ENCODE measurements at regions not wholly inside any gene's neighbourhood (a gene's known extent, or its start where the extent isn't known, plus 50 kb on each side); places are given as distances from the start of the nearest gene placed in this dataset.
"Not testable (repeated sequence)": the region's sequence is repeated elsewhere in the genome, so short reads cannot be mapped to it uniquely, and the experiment has no call there.

DNA sequence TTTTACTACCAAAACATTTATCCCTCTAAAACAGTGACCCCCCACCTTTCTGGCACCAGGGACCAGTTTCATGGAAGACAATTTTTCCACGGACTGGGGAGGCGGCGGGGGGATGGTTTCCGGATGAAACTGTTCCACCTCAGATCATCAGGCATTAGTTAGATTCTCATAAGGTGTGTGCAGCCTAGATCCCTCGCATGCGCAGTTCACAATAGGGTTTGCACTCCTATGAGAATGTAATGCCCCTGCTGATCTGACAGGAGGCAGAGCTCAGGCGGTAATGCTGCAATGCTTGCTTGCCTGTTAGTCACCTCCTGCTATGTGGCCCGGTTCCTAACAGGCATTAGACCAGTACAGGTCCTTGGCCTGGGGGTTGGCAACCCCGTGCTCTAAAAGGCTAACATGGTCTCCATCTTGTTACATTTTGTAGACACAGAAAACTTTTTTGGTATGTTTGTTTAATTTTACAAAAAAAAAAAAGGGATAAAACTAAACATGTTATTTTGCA lies 133.1 kb downstream of the DHRS2 start:
- not testable (repeated sequence) for TF ChIP-seq CTCF, POLR2A (IDR thresholded peaks at IDR 0.05)

Data from uterus (tissue), 2 donors.